ENCODE measurements at regions not wholly inside any gene's neighbourhood (a gene's known extent, or its start where the extent isn't known, plus 50 kb on each side); places are given as distances from the start of the nearest gene placed in this dataset.

- no peak for DNase-seq
Observed at GRCh38 chr13:75231235-75231634, 250.7 kb downstream of the TBC1D4 start.

GRCh38 chr13:75226733-75227435, 255.1 kb downstream of the TBC1D4 start:
- DNase-seq, result no peak

GRCh38 chr13:75226092-75226491, 255.9 kb downstream of the TBC1D4 start:
- DNase-seq, result no peak

GRCh38 chr13:75225288-75226032, 256.5 kb downstream of the TBC1D4 start:
- no peak for DNase-seq

GRCh38 chr13:75224053-75224742, 257.8 kb downstream of the TBC1D4 start:
- no peak for DNase-seq

- no peak for DNase-seq
Observed at GRCh38 chr13:75222031-75222430, 259.9 kb downstream of the TBC1D4 start.

GRCh38 chr13:75220861-75221260, 261.1 kb downstream of the TBC1D4 start:
- no peak for DNase-seq

- DNase-seq, result no peak
Observed at GRCh38 chr13:75220238-75220542, 261.8 kb downstream of the TBC1D4 start.

GRCh38 chr13:75219479-75220237, 262.3 kb downstream of the TBC1D4 start:
- DNase-seq, result peak; percentile 79

- DNase-seq, result no peak
Observed at GRCh38 chr13:75217949-75218348, 264.0 kb downstream of the TBC1D4 start.

- no peak for DNase-seq
Observed at GRCh38 chr13:75216038-75216437, 265.9 kb downstream of the TBC1D4 start.

GRCh38 chr13:75214846-75215245, 267.1 kb downstream of the TBC1D4 start:
- DNase-seq, result no peak

- DNase-seq, result no peak
Observed at GRCh38 chr13:75202981-75203380, 279.0 kb downstream of the TBC1D4 start.

GRCh38 chr13:75197803-75198202, 284.2 kb downstream of the TBC1D4 start:
- DNase-seq, result no peak

GRCh38 chr13:75196147-75196837, 285.7 kb downstream of the TBC1D4 start:
- no peak for DNase-seq

GRCh38 chr13:75195495-75196146, 286.3 kb downstream of the TBC1D4 start:
- no peak for DNase-seq

GRCh38 chr13:75194717-75195462, 287.1 kb downstream of the TBC1D4 start:
- DNase-seq, result no peak

GRCh38 chr13:75186379-75186778, 295.6 kb downstream of the TBC1D4 start:
- DNase-seq, result no peak

- no peak for DNase-seq
Observed at GRCh38 chr13:75181906-75182305, 300.1 kb downstream of the TBC1D4 start.

- DNase-seq, result no peak
Observed at GRCh38 chr13:75180805-75181455, 301.0 kb downstream of the TBC1D4 start.

- no peak for DNase-seq
Observed at GRCh38 chr13:75178436-75178835, 303.5 kb downstream of the TBC1D4 start.

Measured in 8988T (cell line).